HCT116 (cell line): ENCODE measurements at regions not wholly inside any gene's neighbourhood (a gene's known extent, or its start where the extent isn't known, plus 50 kb on each side); places are given as distances from the start of the nearest gene placed in this dataset.

Source experiments
- ATAC-seq: fragments of 200-7000 bp; cut with Tn5 transposase; 2 replicates; pipeline ENCODE4 v1.9.1; 2020; ENCODE audit warnings: mild to moderate bottlenecking, moderate library complexity
- BruUV-seq: library from RNA; stranded (reverse); fragments of 400-500 nt; replicated peaks from 2 replicates; lab custom pipeline; 2021; lab: Mats Ljungman, UMichigan
- CTCF ChIA-PET: fragments of 300-600 bp; sonication (Branson Sonifier 250); formaldehyde crosslinking; loops from one replicate; lab custom pipeline; 2021; ENCODE audit warnings: antibody characterized with exemption; lab: Charles Lee
- POLR2A ChIA-PET: fragments of 300-600, 350-600 bp; sonication (Branson Sonifier 250); formaldehyde crosslinking; loops from one replicate; lab custom pipeline; 2021; ENCODE audit warnings: antibody characterized with exemption; lab: Charles Lee
- RAD21 ChIA-PET, 2 experiments: fragments of 300-600 bp; sonication (Branson Sonifier 250); formaldehyde crosslinking; loops; one replicate each; lab custom pipeline; 2023; ENCODE audit warnings: low total read pairs in 2 of 2; ENCODE audit not compliant: uncharacterized antibody in 2 of 2, unreplicated experiment in 2 of 2, low non-redundant PET in 1 of 2; lab: Charles Lee
- DNase-seq: peaks from one replicate; pipeline ENCODE4 v3.0.0-alpha.2; 2010; ENCODE audit warnings: low read depth, low spot score
- H2AFZ ChIP-seq: fragments of 200-600 bp; shearing (Covaris generic), sonication (generic); 2 replicates; pipeline ENCODE4 v1.6.1; 2017; ENCODE audit warnings: low read depth, mixed run types, mixed read lengths, antibody characterized with exemption, low read length; ENCODE audit not compliant: poor library complexity, severe bottlenecking
- H3K27ac ChIP-seq: 2 replicates; pipeline ENCODE4 v1.5.1; 2012; ENCODE audit warnings: low read depth, low read length
- H3K27me3 ChIP-seq: fragments of 200-600 bp; sonication (generic); 2 replicates; pipeline ENCODE4 v1.6.1; 2016; ENCODE audit warnings: mixed run types, low read length, mixed read lengths; ENCODE audit not compliant: insufficient read depth
- H3K36me3 ChIP-seq, 2 experiments: fragments of 200-500 bp in 1 of 2; fragments of 200-600 bp in 1 of 2; sonication (Bioruptor generic) in 1 of 2; sonication (generic) in 1 of 2; 2 replicates each; pipeline versions ENCODE4 v1.5.1 to v1.6.1; 2014 to 2016; ENCODE audit warnings: low read length in 2 of 2, inconsistent platforms in 1 of 2, mixed read lengths in 1 of 2, mixed run types in 1 of 2; ENCODE audit not compliant: insufficient read depth in 2 of 2, control insufficient read depth in 1 of 2
- H3K4me1 ChIP-seq, 2 experiments: fragments of 200-600 bp in 1 of 2; sonication (generic) in 1 of 2; 2 replicates each; pipeline versions ENCODE4 v1.5.1 to v1.6.1; 2012 to 2017; ENCODE audit warnings: low read length in 2 of 2, inconsistent platforms in 1 of 2, mild to moderate bottlenecking in 1 of 2, mixed read lengths in 1 of 2, mixed run types in 1 of 2, moderate library complexity in 1 of 2; ENCODE audit not compliant: insufficient read depth in 2 of 2, control insufficient read depth in 1 of 2
- H3K4me2 ChIP-seq: fragments of 200-600 bp; sonication (generic); 2 replicates; pipeline ENCODE4 v1.6.1; 2017; ENCODE audit warnings: mixed run types, low read length, mixed read lengths
- H3K4me3 ChIP-seq, 2 experiments: fragments of 200-600 bp in 1 of 2; sonication (generic) in 1 of 2; replicated peaks in 1 of 2; 2 replicates each; pipeline ENCODE4 v1.5.1; 2011 to 2016; ENCODE audit warnings: low read length in 2 of 2, control low read depth in 1 of 2, low read depth in 1 of 2, mild to moderate bottlenecking in 1 of 2, mixed read lengths in 1 of 2, mixed run types in 1 of 2
- H3K79me2 ChIP-seq: fragments of 200-600 bp; sonication (generic); 2 replicates; pipeline ENCODE4 v1.6.1; 2017; ENCODE audit warnings: mild to moderate bottlenecking, mixed run types, low read length, moderate library complexity, mixed read lengths; ENCODE audit not compliant: insufficient read depth
- H3K9ac ChIP-seq: fragments of 200-600 bp; sonication (generic); 2 replicates; pipeline ENCODE4 v1.6.1; 2016; ENCODE audit warnings: low read length, mixed read lengths
- H3K9me2 ChIP-seq: fragments of 200-600 bp; sonication (generic), shearing (Covaris generic); 2 replicates; pipeline ENCODE4 v1.6.1; 2017; ENCODE audit warnings: mixed run types, mild to moderate bottlenecking, moderate library complexity; ENCODE audit not compliant: insufficient read depth
- H3K9me3 ChIP-seq, 2 experiments: fragments of 200-500 bp in 1 of 2; fragments of 200-600 bp in 1 of 2; sonication (Bioruptor generic) in 1 of 2; sonication (generic) in 1 of 2; 2 replicates each; pipeline ENCODE4 v1.6.1; 2014 to 2017; ENCODE audit warnings: low read length in 2 of 2, mixed read lengths in 2 of 2, inconsistent platforms in 1 of 2, low read depth in 1 of 2, mild to moderate bottlenecking in 1 of 2, mixed run types in 1 of 2, moderate library complexity in 1 of 2; ENCODE audit not compliant: control insufficient read depth in 1 of 2, insufficient read depth in 1 of 2
- H4K20me1 ChIP-seq: fragments of 200-600 bp; sonication (generic), shearing (Covaris generic); 2 replicates; pipeline ENCODE4 v1.6.1; 2017; ENCODE audit warnings: mixed run types, mild to moderate bottlenecking, moderate library complexity; ENCODE audit not compliant: insufficient read depth
- CEBPB ChIP-seq: IDR thresholded peaks from 2 replicates; pipeline ENCODE4 v1.6.1; 2012; ENCODE audit warnings: low read depth
- EZH2 ChIP-seq: fragments of 200-600 bp; sonication (generic); IDR thresholded peaks from 2 replicates; pipeline ENCODE4 v1.6.1; 2017; ENCODE audit warnings: antibody characterized with exemption, mixed run types
- FOSL1 ChIP-seq: IDR thresholded peaks from 2 replicates; pipeline ENCODE4 v1.6.1; 2012; ENCODE audit warnings: low read depth
- JUND ChIP-seq: IDR thresholded peaks from 2 replicates; pipeline ENCODE4 v1.6.1; 2012
- POLR2A ChIP-seq: IDR thresholded peaks from 2 replicates; pipeline ENCODE4 v1.7.0; 2011; ENCODE audit warnings: borderline replicate concordance; ENCODE audit not compliant: insufficient read depth, insufficient read length; ENCODE audit errors: extremely low read depth
- POLR2AphosphoS5 ChIP-seq: IDR thresholded peaks from 2 replicates; pipeline ENCODE4 v1.6.1; 2011; ENCODE audit warnings: mild to moderate bottlenecking, low read depth, low read length, moderate library complexity
- RAD21 ChIP-seq: IDR thresholded peaks from 2 replicates; pipeline ENCODE4 v1.6.1; 2012; ENCODE audit warnings: low read depth, mild to moderate bottlenecking
- SIN3A ChIP-seq: IDR thresholded peaks from 2 replicates; pipeline ENCODE4 v1.6.1; 2012; ENCODE audit warnings: low read depth
- SP1 ChIP-seq: IDR thresholded peaks from 2 replicates; pipeline ENCODE4 v1.6.1; 2012; ENCODE audit warnings: low read depth
- TCF7L2 ChIP-seq: IDR thresholded peaks from 2 replicates; pipeline ENCODE4 v1.7.0; 2011; ENCODE audit warnings: borderline replicate concordance, inconsistent platforms; ENCODE audit not compliant: insufficient read depth, insufficient read length; ENCODE audit errors: extremely low read depth
- ZFX ChIP-seq: fragments of 450-650 bp; IDR thresholded peaks from 2 replicates; pipeline ENCODE4 v1.6.1; 2017
- intact Hi-C: fragments of 100-400 bp; cut with micrococcal nuclease; formaldehyde crosslinking; loops from 2 replicates; pipeline ENCODE4 v1.10.0; 2022
- TF ChIP-seq, protein P1 (sequence below), 3 experiments: fragments of 200-600 bp in 1 of 3; sonication (generic) in 1 of 3; IDR thresholded peaks in 2 of 3; conservative IDR thresholded peaks in 1 of 3; 2 replicates each; pipeline ENCODE4 v1.5.1; 2012 to 2017; ENCODE audit warnings: low read depth in 2 of 3, low read length in 2 of 3, antibody characterized with exemption in 1 of 3, borderline replicate concordance in 1 of 3, control low read depth in 1 of 3, mild to moderate bottlenecking in 1 of 3, mixed read lengths in 1 of 3, mixed run types in 1 of 3, moderate library complexity in 1 of 3; ENCODE audit not compliant: insufficient read depth in 1 of 3
- TF ChIP-seq, protein P2 (sequence below): IDR thresholded peaks from 2 replicates; pipeline ENCODE4 v1.6.1; 2012; ENCODE audit warnings: low read depth
- TF ChIP-seq, protein P3 (sequence below): IDR thresholded peaks from 2 replicates; pipeline ENCODE4 v1.6.1; 2011; ENCODE audit warnings: mild to moderate bottlenecking, low read length, moderate library complexity; ENCODE audit not compliant: insufficient replicate concordance; ENCODE audit errors: extremely low read depth

DNA sequence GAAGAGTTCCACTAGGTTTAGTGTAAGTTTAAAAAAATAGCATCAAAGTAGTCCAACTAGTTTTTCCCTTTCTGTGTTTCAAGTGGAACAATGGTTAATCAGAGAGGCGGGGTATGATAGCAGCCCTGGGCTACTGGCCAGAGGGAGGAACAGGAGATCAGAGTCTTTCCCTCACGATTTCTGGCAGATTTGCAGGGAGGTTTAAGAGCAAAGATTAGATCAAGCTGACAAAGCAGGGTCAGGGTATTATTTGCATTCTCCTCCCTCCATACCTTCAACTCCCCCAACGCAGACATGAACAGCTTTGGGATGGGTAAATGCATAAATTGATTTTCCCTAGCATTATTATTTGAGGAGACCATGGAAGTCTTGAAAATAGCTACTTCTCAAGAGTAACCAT lies 277.6 kb upstream of the DIAPH2 start:
- ATAC-seq (no peak), DNase-seq (no peak)
- ChIA-PET RAD21 (no interaction called here), CTCF (no interaction called here), POLR2A (no interaction called here)
- no peaks in the 10 kb centered on the region for H3K4me1 ChIP-seq
- no peak overlapping the region for H3K4me3 ChIP-seq
- H3K9ac ChIP-seq = no peak overlapping the region
- no TSS peak for BruUV-seq
- no peaks in the 10 kb centered on the region for H3K9me3 ChIP-seq
- H3K27ac ChIP-seq = no peak overlapping the region
- no peak overlapping the region for H2AFZ ChIP-seq
- no peaks in the 10 kb centered on the region for H4K20me1 ChIP-seq
- no peaks in the 10 kb centered on the region for H3K36me3 ChIP-seq
- no peak overlapping the region for H3K4me2 ChIP-seq
- TF ChIP-seq JUND (no peak), ZFX (no peak), POLR2AphosphoS5 (no peak), SIN3A (no peak), EZH2 (no peak), POLR2A (no peak), CEBPB (no peak), RAD21 (no peak), TCF7L2 (no peak), FOSL1 (no peak), SP1 (no peak)
- TF ChIP-seq, protein P1, sequence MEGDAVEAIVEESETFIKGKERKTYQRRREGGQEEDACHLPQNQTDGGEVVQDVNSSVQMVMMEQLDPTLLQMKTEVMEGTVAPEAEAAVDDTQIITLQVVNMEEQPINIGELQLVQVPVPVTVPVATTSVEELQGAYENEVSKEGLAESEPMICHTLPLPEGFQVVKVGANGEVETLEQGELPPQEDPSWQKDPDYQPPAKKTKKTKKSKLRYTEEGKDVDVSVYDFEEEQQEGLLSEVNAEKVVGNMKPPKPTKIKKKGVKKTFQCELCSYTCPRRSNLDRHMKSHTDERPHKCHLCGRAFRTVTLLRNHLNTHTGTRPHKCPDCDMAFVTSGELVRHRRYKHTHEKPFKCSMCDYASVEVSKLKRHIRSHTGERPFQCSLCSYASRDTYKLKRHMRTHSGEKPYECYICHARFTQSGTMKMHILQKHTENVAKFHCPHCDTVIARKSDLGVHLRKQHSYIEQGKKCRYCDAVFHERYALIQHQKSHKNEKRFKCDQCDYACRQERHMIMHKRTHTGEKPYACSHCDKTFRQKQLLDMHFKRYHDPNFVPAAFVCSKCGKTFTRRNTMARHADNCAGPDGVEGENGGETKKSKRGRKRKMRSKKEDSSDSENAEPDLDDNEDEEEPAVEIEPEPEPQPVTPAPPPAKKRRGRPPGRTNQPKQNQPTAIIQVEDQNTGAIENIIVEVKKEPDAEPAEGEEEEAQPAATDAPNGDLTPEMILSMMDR (IDR thresholded peaks at IDR 0.05 in 2 of 3, conservative IDR thresholded peaks at IDR 0.05 in 1 of 3; ENCODE audit: borderline replicate concordance in 1 of 3, insufficient read depth in 1 of 3, low read depth in 2 of 3, low read length in 2 of 3) = no peak
- TF ChIP-seq, protein P2, sequence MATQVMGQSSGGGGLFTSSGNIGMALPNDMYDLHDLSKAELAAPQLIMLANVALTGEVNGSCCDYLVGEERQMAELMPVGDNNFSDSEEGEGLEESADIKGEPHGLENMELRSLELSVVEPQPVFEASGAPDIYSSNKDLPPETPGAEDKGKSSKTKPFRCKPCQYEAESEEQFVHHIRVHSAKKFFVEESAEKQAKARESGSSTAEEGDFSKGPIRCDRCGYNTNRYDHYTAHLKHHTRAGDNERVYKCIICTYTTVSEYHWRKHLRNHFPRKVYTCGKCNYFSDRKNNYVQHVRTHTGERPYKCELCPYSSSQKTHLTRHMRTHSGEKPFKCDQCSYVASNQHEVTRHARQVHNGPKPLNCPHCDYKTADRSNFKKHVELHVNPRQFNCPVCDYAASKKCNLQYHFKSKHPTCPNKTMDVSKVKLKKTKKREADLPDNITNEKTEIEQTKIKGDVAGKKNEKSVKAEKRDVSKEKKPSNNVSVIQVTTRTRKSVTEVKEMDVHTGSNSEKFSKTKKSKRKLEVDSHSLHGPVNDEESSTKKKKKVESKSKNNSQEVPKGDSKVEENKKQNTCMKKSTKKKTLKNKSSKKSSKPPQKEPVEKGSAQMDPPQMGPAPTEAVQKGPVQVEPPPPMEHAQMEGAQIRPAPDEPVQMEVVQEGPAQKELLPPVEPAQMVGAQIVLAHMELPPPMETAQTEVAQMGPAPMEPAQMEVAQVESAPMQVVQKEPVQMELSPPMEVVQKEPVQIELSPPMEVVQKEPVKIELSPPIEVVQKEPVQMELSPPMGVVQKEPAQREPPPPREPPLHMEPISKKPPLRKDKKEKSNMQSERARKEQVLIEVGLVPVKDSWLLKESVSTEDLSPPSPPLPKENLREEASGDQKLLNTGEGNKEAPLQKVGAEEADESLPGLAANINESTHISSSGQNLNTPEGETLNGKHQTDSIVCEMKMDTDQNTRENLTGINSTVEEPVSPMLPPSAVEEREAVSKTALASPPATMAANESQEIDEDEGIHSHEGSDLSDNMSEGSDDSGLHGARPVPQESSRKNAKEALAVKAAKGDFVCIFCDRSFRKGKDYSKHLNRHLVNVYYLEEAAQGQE = no peak
- TF ChIP-seq, protein P3, sequence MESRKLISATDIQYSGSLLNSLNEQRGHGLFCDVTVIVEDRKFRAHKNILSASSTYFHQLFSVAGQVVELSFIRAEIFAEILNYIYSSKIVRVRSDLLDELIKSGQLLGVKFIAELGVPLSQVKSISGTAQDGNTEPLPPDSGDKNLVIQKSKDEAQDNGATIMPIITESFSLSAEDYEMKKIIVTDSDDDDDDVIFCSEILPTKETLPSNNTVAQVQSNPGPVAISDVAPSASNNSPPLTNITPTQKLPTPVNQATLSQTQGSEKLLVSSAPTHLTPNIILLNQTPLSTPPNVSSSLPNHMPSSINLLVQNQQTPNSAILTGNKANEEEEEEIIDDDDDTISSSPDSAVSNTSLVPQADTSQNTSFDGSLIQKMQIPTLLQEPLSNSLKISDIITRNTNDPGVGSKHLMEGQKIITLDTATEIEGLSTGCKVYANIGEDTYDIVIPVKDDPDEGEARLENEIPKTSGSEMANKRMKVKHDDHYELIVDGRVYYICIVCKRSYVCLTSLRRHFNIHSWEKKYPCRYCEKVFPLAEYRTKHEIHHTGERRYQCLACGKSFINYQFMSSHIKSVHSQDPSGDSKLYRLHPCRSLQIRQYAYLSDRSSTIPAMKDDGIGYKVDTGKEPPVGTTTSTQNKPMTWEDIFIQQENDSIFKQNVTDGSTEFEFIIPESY = no peak
- H3K27me3 ChIP-seq = no peaks in the 10 kb centered on the region
- intact Hi-C loops = no loop called here
- H3K9me2 ChIP-seq = no peaks in the 10 kb centered on the region
- H3K79me2 ChIP-seq = no peaks in the 10 kb centered on the region
